HUES64 (cell line): ENCODE measurements at regions not wholly inside any gene's neighbourhood (a gene's known extent, or its start where the extent isn't known, plus 50 kb on each side); places are given as distances from the start of the nearest gene placed in this dataset.

Experiments used
- H3K27ac ChIP-seq: 2 replicates; pipeline ENCODE4 v1.7.0; 2013; ENCODE audit warnings: low read depth, low read length, inconsistent platforms
- H3K27me3 ChIP-seq: 2 replicates; pipeline ENCODE4 v1.6.1; 2013; ENCODE audit warnings: mild to moderate bottlenecking, low read length; ENCODE audit not compliant: insufficient read depth
- H3K36me3 ChIP-seq: 2 replicates; pipeline ENCODE4 v1.6.1; 2013; ENCODE audit warnings: mild to moderate bottlenecking, low read length; ENCODE audit not compliant: insufficient read depth
- H3K4me1 ChIP-seq: 2 replicates; pipeline ENCODE4 v1.6.1; 2013; ENCODE audit warnings: mild to moderate bottlenecking, low read length, moderate library complexity; ENCODE audit not compliant: insufficient read depth
- H3K4me3 ChIP-seq: 2 replicates; pipeline ENCODE4 v1.5.1; 2013; ENCODE audit warnings: mild to moderate bottlenecking, low read length, moderate library complexity
- H3K9ac ChIP-seq: 2 replicates; pipeline ENCODE4 v1.6.1; 2013; ENCODE audit warnings: mild to moderate bottlenecking, low read depth, low read length
- H3K9me3 ChIP-seq: 2 replicates; pipeline ENCODE4 v1.6.1; 2013; ENCODE audit warnings: low read depth, low read length; ENCODE audit not compliant: insufficient read depth
- WGBS: fragments of 150-250, 120-280 bp; methylation state at CpG from one replicate; pipeline ENCODE4 v1.1.7; 2013; ENCODE audit warnings: missing lambda C conversion rate; 5-methylcytosine and 5-hydroxymethylcytosine counted together

DNA sequence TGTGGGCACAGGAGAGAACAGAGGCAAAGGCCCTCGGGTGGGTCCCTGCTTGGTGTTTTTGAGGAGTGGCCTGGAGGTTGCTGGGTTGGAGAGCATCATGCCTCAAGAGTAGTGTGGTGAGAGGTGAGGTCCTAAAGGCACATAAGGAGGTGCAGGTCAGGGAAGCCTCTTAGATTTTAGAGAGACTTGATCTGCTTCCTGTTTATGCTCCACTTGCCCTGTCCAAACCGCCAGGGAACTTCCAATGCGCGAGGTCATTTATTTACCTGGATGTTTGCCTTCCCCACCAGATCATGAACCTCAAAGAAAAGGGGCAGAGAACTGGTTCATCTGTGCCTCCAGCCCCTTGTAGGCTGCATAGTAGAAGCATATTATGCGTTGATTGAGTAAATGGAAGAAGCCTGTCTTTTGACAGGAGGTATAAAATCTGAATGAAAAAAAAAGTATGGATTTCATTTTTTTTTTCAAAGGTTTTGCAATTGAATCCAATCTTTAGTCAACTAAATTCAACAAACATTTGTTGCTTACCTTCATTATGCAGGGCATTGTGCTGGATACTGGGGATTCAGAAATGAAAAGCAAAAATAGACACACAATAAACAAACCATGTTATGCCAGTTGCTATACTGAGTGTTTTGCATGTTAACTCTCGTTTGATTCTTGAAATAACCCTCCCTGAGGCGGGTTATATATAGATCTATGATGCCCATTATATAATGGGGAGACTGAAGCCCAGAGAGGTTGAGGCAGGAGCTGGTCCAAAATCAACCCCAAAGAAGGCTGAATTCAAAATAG lies 485.2 kb downstream of the VRK1 start:
- Histone ChIP-seq H3K27ac (no peak overlapping the region), H3K9ac (no peak overlapping the region), H3K27me3 (no peaks in the 10 kb centered on the region), H3K4me1 (peaks cover 17% of the 10 kb centered on the region), H3K4me3 (no peak overlapping the region), H3K36me3 (no peaks in the 10 kb centered on the region), H3K9me3 (no peaks in the 10 kb centered on the region)
- 90% methylated on average over 6 of the region's 7 CpGs for WGBS

- no peaks in the 10 kb centered on the region for H3K36me3 ChIP-seq
- 87% methylated on average over 8 of the region's 9 CpGs for WGBS
- H3K9ac ChIP-seq, result no peak overlapping the region
Observed at GRCh38 chr14:97283005-97283403, 485.8 kb downstream of the VRK1 start.

GRCh38 chr14:97283426-97283825 lies 486.2 kb downstream of the VRK1 start:
- Histone ChIP-seq H3K9ac (no peak overlapping the region), H3K27ac (no peak overlapping the region)
- WGBS, result 91% methylated on average over 8 of the region's 8 CpGs

More at GRCh38 chr14:97283005-97283403, 485.8 kb downstream of the VRK1 start:
- Histone ChIP-seq H3K27me3 (no peaks in the 10 kb centered on the region), H3K27ac (no peak overlapping the region), H3K4me1 (peaks cover 11% of the 10 kb centered on the region; the same call in 1 of the 2 replicates), H3K4me3 (no peak overlapping the region), H3K9me3 (no peaks in the 10 kb centered on the region)

GRCh38 chr14:97283841-97284240 lies 486.7 kb downstream of the VRK1 start:
- H3K4me3 ChIP-seq, result no peak overlapping the region
- no peaks in the 10 kb centered on the region for H3K9me3 ChIP-seq
- no peaks in the 10 kb centered on the region for H3K36me3 ChIP-seq
- no peak overlapping the region for H3K9ac ChIP-seq
- no peak overlapping the region for H3K27ac ChIP-seq
- peaks cover 8% of the 10 kb centered on the region; the same call in 1 of the 2 replicates for H3K4me1 ChIP-seq
- H3K27me3 ChIP-seq, result no peaks in the 10 kb centered on the region
- 89% methylated on average over 6 of the region's 6 CpGs for WGBS

More at GRCh38 chr14:97283426-97283825, 486.2 kb downstream of the VRK1 start:
- H3K36me3 ChIP-seq, result no peaks in the 10 kb centered on the region
- H3K4me3 ChIP-seq, result no peak overlapping the region
- H3K9me3 ChIP-seq, result no peaks in the 10 kb centered on the region
- peaks cover 8% of the 10 kb centered on the region; the same call in 1 of the 2 replicates for H3K4me1 ChIP-seq
- no peaks in the 10 kb centered on the region for H3K27me3 ChIP-seq

DNA sequence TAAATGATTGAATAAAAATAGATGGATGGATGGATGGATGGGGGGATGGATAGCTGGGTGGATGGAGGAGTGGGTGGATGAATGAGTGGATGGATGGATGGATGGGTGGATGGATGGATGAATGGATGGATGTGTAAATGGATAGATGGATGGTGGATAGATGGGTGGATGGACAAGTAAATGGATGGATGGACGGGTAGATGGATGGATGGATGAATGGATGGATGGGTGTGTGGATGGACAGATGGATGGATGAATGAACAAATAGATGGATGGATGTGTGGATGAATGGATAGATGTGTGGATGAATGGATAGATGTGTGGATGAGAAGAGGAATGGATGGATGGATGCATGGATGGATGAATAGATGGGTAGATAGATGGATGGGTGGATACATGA lies 490.8 kb downstream of the VRK1 start:
- H3K4me1 ChIP-seq, result no peaks in the 10 kb centered on the region; the same call in 1 of the 2 replicates
- H3K4me3 ChIP-seq, result no peak overlapping the region
- H3K36me3 ChIP-seq, result no peaks in the 10 kb centered on the region
- no peak overlapping the region for H3K27ac ChIP-seq
- H3K27me3 ChIP-seq, result no peaks in the 10 kb centered on the region
- H3K9ac ChIP-seq, result no peak overlapping the region
- no peaks in the 10 kb centered on the region for H3K9me3 ChIP-seq
- 93% methylated on average over 1 of the region's 1 CpG for WGBS

GRCh38 chr14:97290065-97290464 lies 492.9 kb downstream of the VRK1 start:
- Histone ChIP-seq H3K9ac (no peak overlapping the region), H3K4me3 (no peak overlapping the region), H3K27me3 (no peaks in the 10 kb centered on the region), H3K36me3 (no peaks in the 10 kb centered on the region), H3K9me3 (no peaks in the 10 kb centered on the region), H3K27ac (no peak overlapping the region), H3K4me1 (no peaks in the 10 kb centered on the region; the same call in none of the 2 replicates)
- WGBS, result 94% methylated on average over 4 of the region's 4 CpGs

DNA sequence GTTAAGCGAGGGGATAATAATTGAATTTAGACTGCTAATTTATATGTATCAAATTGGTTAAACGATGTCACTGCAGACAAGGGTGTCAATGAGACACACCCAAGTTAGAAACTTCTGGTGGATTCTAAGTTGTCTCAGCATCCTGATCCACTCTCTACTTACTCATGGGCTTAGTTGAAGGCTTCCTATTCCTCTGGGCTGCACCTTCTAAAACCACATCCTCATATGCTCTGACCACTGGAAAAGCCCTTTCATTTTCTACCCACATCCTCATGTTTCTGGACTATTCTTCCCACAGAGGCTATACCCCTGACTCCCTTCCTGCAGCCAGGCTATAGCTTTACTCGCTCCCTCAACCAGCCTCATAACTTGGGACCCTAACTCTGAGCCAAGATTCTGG lies 493.8 kb downstream of the VRK1 start:
- Histone ChIP-seq H3K9me3 (no peaks in the 10 kb centered on the region), H3K9ac (no peak overlapping the region), H3K27me3 (no peaks in the 10 kb centered on the region), H3K4me1 (no peaks in the 10 kb centered on the region; the same call in 1 of the 2 replicates), H3K4me3 (no peak overlapping the region), H3K27ac (no peak overlapping the region), H3K36me3 (no peaks in the 10 kb centered on the region)
- WGBS, result 97% methylated on average over 3 of the region's 3 CpGs

DNA sequence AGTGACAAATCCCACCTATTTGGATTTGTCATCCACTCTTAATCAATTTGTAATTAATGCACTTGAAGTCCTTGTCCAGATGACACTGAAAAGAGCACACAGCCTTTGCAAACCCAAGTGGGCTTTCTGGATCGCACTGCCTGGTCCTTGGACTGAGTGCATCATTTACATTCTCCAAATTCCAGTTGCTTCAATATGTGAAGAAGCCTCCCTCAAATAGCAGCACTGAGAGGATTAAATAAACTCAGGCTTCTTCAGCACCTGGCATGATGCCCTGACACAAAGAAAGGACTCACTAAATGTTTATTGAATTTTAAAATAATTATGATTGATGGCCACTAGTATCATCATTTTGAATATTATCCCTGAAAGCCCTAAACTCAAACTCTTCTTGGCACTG lies 496.5 kb downstream of the VRK1 start:
- Histone ChIP-seq H3K36me3 (no peaks in the 10 kb centered on the region), H3K4me1 (peaks cover 2% of the 10 kb centered on the region; the same call in 1 of the 2 replicates), H3K27me3 (no peaks in the 10 kb centered on the region), H3K27ac (no peak overlapping the region), H3K9me3 (no peaks in the 10 kb centered on the region), H3K9ac (no peak overlapping the region), H3K4me3 (no peak overlapping the region)
- 81% methylated on average over 1 of the region's 1 CpG for WGBS

GRCh38 chr14:97295108-97295710 lies 498.0 kb downstream of the VRK1 start:
- Histone ChIP-seq H3K4me1 (peaks cover 2% of the 10 kb centered on the region; the same call in 1 of the 2 replicates), H3K4me3 (no peak overlapping the region), H3K9me3 (no peaks in the 10 kb centered on the region), H3K36me3 (no peaks in the 10 kb centered on the region), H3K9ac (no peak overlapping the region), H3K27me3 (no peaks in the 10 kb centered on the region), H3K27ac (no peak overlapping the region)
- 92% methylated on average over 9 of the region's 9 CpGs for WGBS

- H3K9ac ChIP-seq, result no peak overlapping the region
Observed at GRCh38 chr14:97296176-97296575, 499.0 kb downstream of the VRK1 start.

GRCh38 chr14:97297100-97297499 lies 499.9 kb downstream of the VRK1 start:
- peaks cover 2% of the 10 kb centered on the region; the same call in 1 of the 2 replicates for H3K4me1 ChIP-seq
- no peaks in the 10 kb centered on the region for H3K36me3 ChIP-seq
- no peaks in the 10 kb centered on the region for H3K9me3 ChIP-seq
- WGBS, result 90% methylated on average over 8 of the region's 10 CpGs
- no peak overlapping the region for H3K4me3 ChIP-seq
- no peaks in the 10 kb centered on the region for H3K27me3 ChIP-seq
- H3K9ac ChIP-seq, result no peak overlapping the region
- H3K27ac ChIP-seq, result no peak overlapping the region

More at GRCh38 chr14:97296176-97296575, 499.0 kb downstream of the VRK1 start:
- H3K27ac ChIP-seq, result no peak overlapping the region
- WGBS, result no CpG with 5 or more reads among the region's 1 CpG
- H3K4me1 ChIP-seq, result peaks cover 2% of the 10 kb centered on the region; the same call in 1 of the 2 replicates
- no peaks in the 10 kb centered on the region for H3K27me3 ChIP-seq
- no peaks in the 10 kb centered on the region for H3K36me3 ChIP-seq
- H3K9me3 ChIP-seq, result no peaks in the 10 kb centered on the region
- H3K4me3 ChIP-seq, result no peak overlapping the region
